Hepatocyte (in vitro differentiated cells): ENCODE measurements at regions not wholly inside any gene's neighbourhood (a gene's known extent, or its start where the extent isn't known, plus 50 kb on each side); places are given as distances from the start of the nearest gene placed in this dataset.

Experiments
- DNase-seq: peaks from one replicate; pipeline ENCODE4 v3.0.0-alpha.2; 2016; ENCODE audit warnings: low spot score
- H2AFZ ChIP-seq: fragments of 200-600 bp; sonication (generic); 2 replicates; pipeline ENCODE4 v1.6.0; 2016; ENCODE audit warnings: antibody characterized with exemption, mild to moderate bottlenecking
- H3K27ac ChIP-seq: fragments of 200-600 bp; sonication (generic); 2 replicates; pipeline ENCODE4 v1.5.1; 2016; ENCODE audit warnings: mild to moderate bottlenecking
- H3K27me3 ChIP-seq: fragments of 200-600 bp; sonication (generic); 2 replicates; pipeline ENCODE4 v1.6.1; 2016
- H3K36me3 ChIP-seq: fragments of 200-600 bp; sonication (generic); replicated peaks from 2 replicates; pipeline ENCODE4 v1.5.1; 2016; ENCODE audit warnings: low read depth; ENCODE audit not compliant: insufficient read depth
- H3K4me1 ChIP-seq: fragments of 200-600 bp; sonication (generic); 2 replicates; pipeline ENCODE4 v1.5.1; 2016; ENCODE audit warnings: mild to moderate bottlenecking, moderate library complexity; ENCODE audit not compliant: insufficient read depth
- H3K4me2 ChIP-seq: fragments of 200-600 bp; sonication (generic); 2 replicates; pipeline ENCODE4 v1.6.0; 2016
- H3K4me3 ChIP-seq: fragments of 200-600 bp; sonication (generic); 2 replicates; pipeline ENCODE4 v1.5.1; 2016; ENCODE audit warnings: mild to moderate bottlenecking
- H3K79me2 ChIP-seq: fragments of 200-600 bp; sonication (generic); 2 replicates; pipeline ENCODE4 v1.6.0; 2017; ENCODE audit warnings: mild to moderate bottlenecking
- H3K9me2 ChIP-seq: fragments of 200-600 bp; sonication (generic); replicated peaks from 2 replicates; pipeline ENCODE4 v1.6.0; 2017; ENCODE audit warnings: mild to moderate bottlenecking; ENCODE audit not compliant: insufficient read depth
- H3K9me3 ChIP-seq: fragments of 200-600 bp; sonication (generic); 2 replicates; pipeline ENCODE4 v1.5.1; 2016; ENCODE audit warnings: low read depth, mild to moderate bottlenecking
- H4K20me1 ChIP-seq: fragments of 200-600 bp; sonication (generic); 2 replicates; pipeline ENCODE4 v1.6.0; 2016; ENCODE audit warnings: mild to moderate bottlenecking; ENCODE audit not compliant: insufficient read depth, poor library complexity, severe bottlenecking
- CTCF ChIP-seq: fragments of 200-600 bp; sonication (generic); IDR thresholded peaks from 2 replicates; pipeline ENCODE4 v1.5.1; 2016; ENCODE audit warnings: antibody characterized with exemption, mild to moderate bottlenecking; ENCODE audit not compliant: poor library complexity
- EZH2 ChIP-seq: fragments of 200-600 bp; sonication (generic); IDR thresholded peaks from 2 replicates; pipeline ENCODE4 v1.6.1; 2016; ENCODE audit warnings: antibody characterized with exemption, mild to moderate bottlenecking, borderline replicate concordance
- EZH2phosphoT487 ChIP-seq: fragments of 200-600 bp; sonication (generic); IDR thresholded peaks from one replicate; pipeline ENCODE4 v1.6.1; 2018; ENCODE audit warnings: antibody characterized with exemption, mild to moderate bottlenecking, low read depth, moderate library complexity; ENCODE audit not compliant: unreplicated experiment, severe bottlenecking
- WGBS: methylation state at CpG from one replicate; pipeline ENCODE4 v1.1.6; 2016; ENCODE audit warnings: low lambda C conversion rate; ENCODE audit errors: missing lambda C conversion rate; 5-methylcytosine and 5-hydroxymethylcytosine counted together

GRCh38 chr3:3739330-3740060 is 59.7 kb upstream of the LRRN1 start:
- WGBS: 77% methylated on average over 9 of the region's 9 CpGs
- TF ChIP-seq CTCF (no peak), EZH2 (no peak), EZH2phosphoT487 (no peak)
- no peak overlapping the region for H3K4me2 ChIP-seq
- no peak for DNase-seq
- H3K9me3 ChIP-seq: no peaks in the 10 kb centered on the region
- no peak overlapping the region for H2AFZ ChIP-seq
- no peak overlapping the region for H3K27ac ChIP-seq
- no peak overlapping the region for H3K4me3 ChIP-seq
- H3K36me3 ChIP-seq: no peaks in the 10 kb centered on the region
- H3K4me1 ChIP-seq: no peaks in the 10 kb centered on the region
- H3K9me2 ChIP-seq: no peaks in the 10 kb centered on the region
- H3K27me3 ChIP-seq: no peaks in the 10 kb centered on the region
- no peaks in the 10 kb centered on the region for H4K20me1 ChIP-seq
- H3K79me2 ChIP-seq: no peaks in the 10 kb centered on the region

GRCh38 chr3:3737531-3737930 is 61.7 kb upstream of the LRRN1 start:
- no peak for DNase-seq
- Histone ChIP-seq H3K4me3 (no peak overlapping the region), H3K36me3 (no peaks in the 10 kb centered on the region), H4K20me1 (no peaks in the 10 kb centered on the region), H3K4me1 (no peaks in the 10 kb centered on the region), H3K27ac (no peak overlapping the region), H3K79me2 (no peaks in the 10 kb centered on the region), H3K9me2 (no peaks in the 10 kb centered on the region), H3K4me2 (no peak overlapping the region), H3K9me3 (no peaks in the 10 kb centered on the region), H3K27me3 (no peaks in the 10 kb centered on the region), H2AFZ (no peak overlapping the region)
- TF ChIP-seq EZH2phosphoT487 (no peak), CTCF (no peak), EZH2 (no peak)
- WGBS: 88% methylated on average over 2 of the region's 2 CpGs

GRCh38 chr3:3735919-3736318 is 63.3 kb upstream of the LRRN1 start:
- Histone ChIP-seq H3K27me3 (no peaks in the 10 kb centered on the region), H3K79me2 (no peaks in the 10 kb centered on the region), H4K20me1 (no peaks in the 10 kb centered on the region), H3K9me2 (no peaks in the 10 kb centered on the region), H3K36me3 (no peaks in the 10 kb centered on the region), H3K4me2 (no peak overlapping the region), H3K9me3 (no peaks in the 10 kb centered on the region), H3K4me1 (no peaks in the 10 kb centered on the region), H3K27ac (no peak overlapping the region), H3K4me3 (no peak overlapping the region), H2AFZ (no peak overlapping the region)
- WGBS: 94% methylated on average over 1 of the region's 1 CpG
- TF ChIP-seq CTCF (no peak), EZH2phosphoT487 (no peak), EZH2 (no peak)
- no peak for DNase-seq
